DMS114 treated with DMSO at 0.1 percent for 48 hours (cell line): ENCODE measurements at regions not wholly inside any gene's neighbourhood (a gene's known extent, or its start where the extent isn't known, plus 50 kb on each side); places are given as distances from the start of the nearest gene placed in this dataset.

Experiments used
- DNase-seq: peaks from one replicate; lab custom pipeline; 2025; ENCODE audit not compliant: unreplicated experiment; lab: John Stamatoyannopoulos, UW

GRCh38 chr10:128543151-128543550, 416.9 kb upstream of the MKI67 start:
- DNase-seq: no peak

- DNase-seq: no peak
Measured at GRCh38 chr10:128545216-128545615, 419.0 kb upstream of the MKI67 start.

DNA sequence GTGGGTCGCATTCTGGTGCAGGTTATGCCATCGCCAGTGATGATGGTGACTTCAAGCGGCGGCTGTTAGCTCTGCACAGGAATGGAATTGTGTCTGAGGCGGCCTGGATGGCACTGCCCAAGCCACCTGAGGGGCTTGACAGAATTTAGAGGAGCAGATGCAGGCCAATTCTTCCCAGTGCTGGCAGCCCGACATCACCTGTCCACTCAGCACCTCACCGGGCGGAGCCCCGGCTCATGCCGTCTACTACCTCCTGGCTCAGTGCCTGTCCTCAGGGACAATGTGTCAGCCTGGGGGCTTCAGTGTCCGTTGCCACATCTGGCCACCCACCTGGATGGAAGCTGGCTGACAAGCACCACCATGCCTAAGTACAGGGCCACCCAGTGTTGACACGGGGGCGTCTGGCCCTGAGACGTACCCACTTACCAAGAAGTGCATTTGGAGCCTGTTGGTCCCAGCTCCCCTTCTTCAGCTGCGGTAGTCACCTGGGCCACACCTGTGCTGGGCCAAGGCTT, 420.5 kb upstream of the MKI67 start:
- no peak for DNase-seq

DNA sequence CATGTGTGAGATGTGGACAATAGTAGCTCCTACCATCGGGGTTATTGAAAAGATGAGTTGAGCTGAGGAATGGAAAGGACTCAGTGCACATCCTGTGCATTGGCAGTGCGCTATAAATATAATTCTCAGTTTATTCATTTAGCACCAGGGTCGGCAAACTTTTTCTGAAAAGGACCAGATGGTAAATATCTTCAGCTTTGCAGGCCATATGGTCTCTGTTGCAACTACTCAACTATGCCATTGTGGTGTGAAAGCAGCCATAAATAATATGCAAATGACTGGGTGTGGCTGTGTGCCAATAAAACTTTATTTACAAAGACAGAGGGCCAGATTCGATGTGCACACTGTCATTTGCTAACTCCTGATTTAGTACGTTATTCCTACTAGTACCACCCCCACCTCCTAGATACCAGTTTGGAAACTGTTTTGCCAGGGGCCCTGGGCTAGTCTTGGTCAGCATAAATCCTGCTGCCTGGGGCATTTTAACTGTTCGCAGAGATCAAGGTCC, 422.9 kb upstream of the MKI67 start:
- no peak for DNase-seq

DNA sequence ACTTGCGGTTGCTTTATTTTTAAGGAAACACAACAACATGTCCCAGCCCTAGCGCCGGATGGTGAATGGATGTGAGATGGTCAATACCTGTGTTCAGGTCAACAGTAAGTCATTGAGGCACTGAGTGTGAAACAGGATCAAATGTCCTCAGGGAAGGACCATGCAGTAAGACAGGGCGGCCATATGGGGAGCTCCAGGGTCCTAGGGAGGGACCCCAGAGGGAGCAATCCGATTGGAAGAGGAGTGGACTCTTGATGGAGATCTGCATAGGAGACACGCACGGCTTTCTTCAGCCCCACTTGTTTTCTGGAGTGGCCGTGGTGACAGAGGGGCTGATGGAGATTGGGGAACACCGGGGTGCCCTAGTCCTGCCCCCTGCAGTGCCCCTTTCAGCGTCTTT, 423.8 kb upstream of the MKI67 start:
- DNase-seq: no peak

DNA sequence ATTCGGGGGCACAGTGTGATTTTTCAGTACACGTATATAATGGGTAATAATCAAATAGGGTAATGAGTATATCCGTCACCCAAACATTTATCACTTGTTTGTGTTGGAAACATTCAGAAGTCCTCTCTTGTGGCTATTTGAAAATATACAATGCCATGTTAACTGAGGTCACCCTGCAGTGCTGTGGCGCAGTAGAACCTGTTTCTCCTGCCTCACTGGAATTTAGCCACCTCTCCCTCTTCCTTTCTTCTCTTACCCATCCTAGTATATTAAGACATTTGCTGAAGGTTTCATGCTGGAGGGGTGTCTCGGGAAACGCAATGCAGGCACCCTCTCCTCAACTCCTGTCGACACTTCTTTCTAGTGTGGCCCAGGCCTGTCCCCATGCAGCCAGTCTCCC, 425.3 kb upstream of the MKI67 start:
- no peak for DNase-seq

- DNase-seq: no peak
Measured at GRCh38 chr10:128553755-128554154, 427.5 kb upstream of the MKI67 start.

DNA sequence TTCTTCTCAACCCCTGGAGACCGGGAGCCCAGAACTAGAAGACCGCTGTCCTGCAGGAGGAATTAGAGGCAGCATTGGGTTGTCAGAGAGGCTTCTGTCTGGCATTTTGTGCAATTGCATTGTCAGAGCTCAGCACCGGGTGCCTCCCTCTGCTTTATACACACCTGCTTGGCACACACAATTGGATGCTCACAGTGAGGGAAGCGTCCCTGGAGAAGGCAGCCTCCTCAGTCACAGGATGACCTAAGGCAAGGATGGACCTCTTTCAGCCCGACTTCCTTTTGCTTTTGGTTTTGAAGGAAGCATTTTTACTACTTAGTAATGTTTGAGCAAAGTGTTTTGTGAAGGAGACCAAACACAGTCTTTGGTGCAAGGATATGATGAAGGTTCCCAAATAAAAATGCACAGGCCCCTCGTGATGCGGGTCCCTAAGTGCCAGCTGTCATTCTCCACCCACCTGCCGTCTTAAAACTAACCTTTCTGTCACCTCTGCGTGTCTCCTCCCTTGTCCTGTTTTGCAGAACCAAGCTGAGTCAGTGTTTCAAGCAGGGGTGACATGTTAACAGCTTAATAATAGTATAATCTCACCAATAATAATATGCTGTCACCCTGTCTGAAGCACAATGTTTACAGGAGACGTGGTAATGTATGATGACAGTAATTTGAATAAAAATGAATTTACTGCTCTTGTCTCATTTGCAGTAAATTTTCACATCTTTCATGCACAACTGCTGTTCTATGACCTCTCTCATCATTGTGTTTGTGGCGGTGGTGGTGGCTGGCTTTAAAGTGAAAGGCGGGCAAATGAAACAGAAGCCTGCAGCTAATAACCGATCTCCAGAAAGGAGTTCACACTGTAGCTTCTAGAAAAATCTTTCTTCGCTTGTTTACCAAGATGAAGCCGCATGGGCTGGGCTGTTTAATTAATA, 430.2 kb upstream of the MKI67 start:
- no peak for DNase-seq

- no peak for DNase-seq
Measured at GRCh38 chr10:128557149-128557710, 431.0 kb upstream of the MKI67 start.

DNA sequence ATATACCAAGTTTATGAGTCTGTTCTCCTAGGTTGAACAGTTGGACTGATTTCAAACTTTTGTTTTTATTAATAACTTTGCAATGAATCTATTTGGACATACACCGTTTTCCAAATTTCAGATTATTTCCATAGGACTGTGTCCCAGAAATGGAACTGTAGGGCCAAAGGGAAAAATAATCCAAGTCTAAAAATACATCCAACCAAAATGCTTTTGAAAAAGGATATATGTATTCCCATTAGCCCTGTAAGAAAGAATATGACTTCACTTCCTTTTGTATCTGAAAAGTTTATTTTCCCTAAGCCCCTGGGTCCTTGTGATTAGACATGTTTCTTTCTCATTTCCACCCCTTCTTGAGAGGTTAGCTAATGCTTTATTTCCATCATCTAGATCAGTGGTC, 434.2 kb upstream of the MKI67 start:
- DNase-seq: no peak

DNA sequence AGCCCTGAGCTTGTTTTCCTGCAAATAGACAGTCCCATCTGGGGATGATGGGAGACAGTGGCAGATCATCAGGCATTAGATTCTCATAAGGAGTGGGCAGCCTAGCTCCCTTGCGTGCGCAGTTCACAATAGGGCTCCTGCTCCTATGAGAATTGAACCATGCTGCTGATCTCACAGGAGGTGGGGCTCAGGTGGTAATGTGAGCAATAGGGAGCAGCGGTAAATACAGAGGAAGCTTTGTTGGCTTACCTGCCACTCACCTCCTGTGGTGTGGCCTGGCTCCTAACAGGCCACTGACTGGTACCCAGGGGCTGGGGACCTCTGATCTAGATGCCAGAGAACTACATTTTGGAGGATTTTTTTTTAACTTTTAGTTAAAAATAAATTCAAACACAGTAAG, 434.8 kb upstream of the MKI67 start:
- DNase-seq: no peak

- no peak for DNase-seq
Measured at GRCh38 chr10:128563387-128563786, 437.2 kb upstream of the MKI67 start.

GRCh38 chr10:128563904-128564303, 437.7 kb upstream of the MKI67 start:
- DNase-seq: no peak

- DNase-seq: no peak
Measured at GRCh38 chr10:128566361-128566968, 440.2 kb upstream of the MKI67 start.

- DNase-seq: no peak
Measured at GRCh38 chr10:128567551-128567950, 441.3 kb upstream of the MKI67 start.

- DNase-seq: no peak
Measured at GRCh38 chr10:128568041-128568440, 441.8 kb upstream of the MKI67 start.

DNA sequence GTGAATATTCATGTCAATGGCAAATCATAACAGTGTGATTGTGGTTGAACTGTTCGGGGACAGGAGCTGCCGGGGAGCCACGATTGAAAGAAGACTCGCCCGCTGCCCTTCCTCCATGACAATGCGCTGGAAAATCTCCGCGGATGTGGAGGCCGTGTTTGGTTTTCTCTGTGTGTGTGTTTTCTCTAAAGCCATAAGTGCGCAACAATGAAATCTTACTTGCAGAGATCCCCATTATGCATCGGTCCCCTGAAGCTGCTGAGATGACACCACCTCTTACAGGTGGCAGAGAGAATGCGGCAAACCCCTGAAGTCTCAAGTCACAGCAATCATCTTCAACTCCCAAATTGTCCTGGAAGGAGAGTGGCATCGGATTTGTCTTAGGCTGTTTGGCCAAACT, 442.3 kb upstream of the MKI67 start:
- DNase-seq: no peak

DNA sequence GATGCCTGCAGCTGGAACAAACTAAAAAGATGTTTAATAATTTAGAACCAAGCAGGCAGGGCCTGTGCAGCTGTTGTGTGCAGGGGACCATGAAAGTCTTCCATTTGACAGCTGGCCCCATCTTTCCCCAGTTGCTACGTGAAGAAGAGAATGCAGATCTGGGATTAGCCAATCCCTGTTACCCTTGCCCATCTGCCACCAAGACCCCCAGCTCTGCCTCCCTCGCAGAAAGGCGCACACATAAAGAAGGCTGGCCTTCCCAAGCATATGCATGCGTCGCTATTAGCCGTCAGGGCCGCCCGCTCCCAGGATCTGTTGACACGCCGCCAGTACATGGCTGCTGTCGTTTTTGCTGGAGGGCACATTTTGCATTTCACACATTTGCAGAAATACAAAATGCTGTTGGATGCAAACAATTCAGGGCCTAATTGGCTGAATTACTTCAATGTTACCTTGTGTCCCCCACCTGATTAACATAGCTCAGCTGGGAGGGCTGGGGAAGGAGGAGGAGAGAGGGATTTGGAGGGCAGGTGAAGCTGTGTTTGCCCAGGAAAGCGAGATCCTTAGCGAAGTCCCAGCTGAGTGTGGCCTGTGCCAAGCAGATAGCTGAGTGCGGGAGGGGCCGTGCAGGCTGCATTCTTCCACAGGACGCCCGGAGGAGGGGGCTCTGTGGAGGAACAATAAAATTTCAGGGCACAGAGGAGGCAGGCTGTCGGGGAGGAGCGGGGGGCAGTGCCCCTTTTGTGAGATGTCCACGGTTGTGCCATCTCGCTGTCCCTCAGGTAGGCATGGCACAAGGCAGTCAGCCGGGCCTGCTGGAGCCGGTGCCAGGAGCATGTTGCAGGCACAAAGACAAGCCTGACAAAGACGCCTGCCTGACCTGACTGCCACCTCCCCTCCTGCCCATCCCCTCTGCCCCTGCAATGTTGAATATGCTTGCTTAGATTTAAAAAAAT, 443.0 kb upstream of the MKI67 start:
- DNase-seq: no peak

- DNase-seq: no peak
Measured at GRCh38 chr10:128570319-128570995, 444.2 kb upstream of the MKI67 start.

GRCh38 chr10:128571071-128571470, 444.8 kb upstream of the MKI67 start:
- DNase-seq: no peak
